CD4-positive, alpha-beta T cell treated with Interleukin-12 subunit alpha and Interleukin-12 subunit beta, for 1 hour (primary cell): ENCODE measurements at regions not wholly inside any gene's neighbourhood (a gene's known extent, or its start where the extent isn't known, plus 50 kb on each side); places are given as distances from the start of the nearest gene placed in this dataset.

Source experiments
- DNase-seq: peaks from one replicate; pipeline ENCODE4 v3.0.0-alpha.2; 2020

GRCh38 chr4:122309988-122310626, 68.7 kb upstream of the ADAD1 start:
- DNase-seq, result peak; percentile 7

- no peak for DNase-seq
Observed at GRCh38 chr4:122313006-122313646, 65.7 kb upstream of the ADAD1 start.

GRCh38 chr4:122326908-122327307, 51.9 kb upstream of the ADAD1 start:
- DNase-seq, result no peak

GRCh38 chr4:122328893-122329292, 49.9 kb upstream of the ADAD1 start:
- DNase-seq, result no peak
